T-helper 2 cell (primary cell): ENCODE measurements at regions not wholly inside any gene's neighbourhood (a gene's known extent, or its start where the extent isn't known, plus 50 kb on each side); places are given as distances from the start of the nearest gene placed in this dataset.

Source experiments
- DNase-seq, 5 experiments: peaks; one replicate each; pipeline versions ENCODE4 v3.0.0 to v3.0.0-alpha.2; 2012 to 2022

DNA sequence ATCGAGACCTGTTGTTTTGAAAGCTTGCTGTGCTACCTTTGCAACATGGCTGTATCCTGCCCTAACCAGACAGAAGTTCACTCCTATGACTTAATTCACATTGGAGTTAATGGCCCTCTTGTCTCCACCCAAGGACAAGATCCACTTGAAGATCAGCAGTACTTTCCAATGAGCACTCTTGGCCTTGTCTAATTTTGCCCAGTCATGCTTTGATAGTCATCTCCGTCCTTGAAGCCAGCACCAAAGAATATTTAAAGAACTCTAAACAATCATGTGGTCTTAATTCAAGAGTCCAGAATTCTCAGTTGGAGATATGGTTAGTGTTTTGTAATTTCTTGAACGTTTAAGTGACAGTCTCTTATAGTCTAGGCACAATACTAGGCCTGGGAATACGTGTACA, 775.6 kb upstream of the EEF2KMT start:
- DNase-seq: no peak

DNA sequence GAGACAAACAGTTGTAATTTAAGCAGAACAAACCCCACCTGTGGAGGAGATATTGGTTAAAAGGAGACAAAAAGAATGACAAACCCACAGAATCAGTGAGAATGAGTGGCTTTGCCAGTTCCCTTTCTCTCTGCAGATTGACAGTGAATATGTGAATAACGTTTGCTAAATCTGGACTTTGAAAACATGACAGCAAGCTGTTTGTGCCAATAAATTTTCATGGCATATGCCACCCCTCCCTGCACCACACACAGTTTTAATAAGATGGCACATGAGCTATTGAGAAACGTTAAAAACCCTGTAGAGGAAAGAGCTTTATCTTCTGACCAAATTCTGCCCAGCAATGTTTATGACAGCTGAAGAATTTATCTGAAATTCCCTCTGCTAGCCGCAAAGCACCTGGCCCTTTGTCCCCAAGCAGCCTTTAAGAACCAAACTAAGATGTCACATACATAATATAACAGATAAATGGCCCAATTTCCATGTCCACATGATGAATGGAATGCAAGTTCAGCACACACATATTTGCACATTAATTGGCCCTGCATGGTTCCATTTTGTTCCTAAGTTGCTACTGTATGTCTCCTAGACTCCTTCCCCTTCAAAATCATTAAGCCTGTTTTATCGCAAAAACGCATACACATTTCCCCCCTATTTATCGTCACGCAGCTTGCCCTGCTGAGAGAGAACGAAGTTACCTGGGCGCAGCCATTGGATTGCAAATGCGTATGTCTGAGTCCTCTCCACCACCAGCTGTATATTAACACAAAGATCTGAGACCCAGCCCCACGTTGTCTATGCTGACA, 773.5 kb upstream of the EEF2KMT start:
- no peak for DNase-seq

DNA sequence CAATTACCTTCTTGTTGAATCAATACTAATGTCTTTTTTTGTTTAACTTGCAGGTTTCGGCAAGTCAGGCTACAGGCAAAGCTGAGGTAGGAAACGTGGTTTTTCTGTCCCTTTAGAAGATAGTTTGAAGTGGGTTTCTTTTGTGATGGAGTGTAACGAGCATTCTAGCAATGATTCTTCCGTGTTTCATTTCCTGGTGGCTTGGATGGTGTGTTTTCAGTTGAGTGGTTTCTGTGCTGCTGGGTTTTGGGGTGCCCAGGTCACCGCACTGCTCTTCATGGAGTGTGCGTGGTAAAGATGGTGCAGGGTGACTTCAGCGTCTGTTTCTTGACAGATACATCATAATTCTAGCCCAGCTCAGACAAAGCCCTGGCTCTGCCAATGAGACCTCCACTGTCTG, 769.7 kb upstream of the EEF2KMT start:
- DNase-seq: peak in 1 of 5 experiments; percentile 90

DNA sequence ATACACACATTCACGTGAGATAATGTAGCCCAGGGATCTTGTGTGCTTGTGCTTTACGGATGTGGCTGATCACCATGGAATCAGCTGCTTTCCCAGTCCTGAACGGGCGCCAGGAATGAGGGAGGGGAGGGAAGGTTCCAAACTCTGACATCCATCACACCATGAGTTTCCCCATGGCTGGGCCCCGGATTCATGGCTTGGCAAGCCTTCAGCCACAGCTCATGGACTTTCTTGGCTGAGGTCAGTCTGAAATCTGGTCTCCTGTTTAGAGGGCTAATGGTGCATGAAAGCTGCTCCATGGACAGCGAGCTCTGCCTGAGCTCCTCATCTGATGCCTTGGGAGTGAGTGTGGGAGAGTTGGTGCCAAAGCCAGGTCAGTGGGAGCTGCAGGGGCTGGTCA, 767.6 kb upstream of the EEF2KMT start:
- no peak for DNase-seq

DNA sequence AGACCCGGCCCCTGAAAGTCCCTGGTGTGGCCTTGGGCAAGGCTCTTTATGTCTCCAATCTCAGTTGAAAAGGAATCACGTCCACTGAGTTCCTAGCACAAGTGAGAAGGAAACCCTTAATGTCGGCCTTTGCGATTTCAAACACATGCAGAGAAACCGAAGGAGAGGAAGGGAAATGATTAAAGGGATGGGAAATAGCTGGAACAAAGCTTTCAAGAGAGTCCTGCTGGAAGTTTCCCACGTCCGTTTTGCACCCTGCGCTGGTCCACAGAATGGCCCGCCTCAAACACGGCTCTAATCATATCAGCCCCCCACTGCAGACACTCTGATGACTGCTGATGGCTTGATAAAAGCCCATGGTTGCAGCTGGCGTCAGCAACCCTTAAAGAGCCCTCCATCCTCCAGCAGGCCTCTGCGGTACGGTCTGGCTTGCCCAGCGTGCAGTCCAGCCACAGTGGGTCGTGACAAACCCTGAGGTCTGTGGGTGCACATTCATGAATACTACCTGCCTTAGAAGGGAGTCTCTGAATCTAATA, 765.5 kb upstream of the EEF2KMT start:
- no peak for DNase-seq

DNA sequence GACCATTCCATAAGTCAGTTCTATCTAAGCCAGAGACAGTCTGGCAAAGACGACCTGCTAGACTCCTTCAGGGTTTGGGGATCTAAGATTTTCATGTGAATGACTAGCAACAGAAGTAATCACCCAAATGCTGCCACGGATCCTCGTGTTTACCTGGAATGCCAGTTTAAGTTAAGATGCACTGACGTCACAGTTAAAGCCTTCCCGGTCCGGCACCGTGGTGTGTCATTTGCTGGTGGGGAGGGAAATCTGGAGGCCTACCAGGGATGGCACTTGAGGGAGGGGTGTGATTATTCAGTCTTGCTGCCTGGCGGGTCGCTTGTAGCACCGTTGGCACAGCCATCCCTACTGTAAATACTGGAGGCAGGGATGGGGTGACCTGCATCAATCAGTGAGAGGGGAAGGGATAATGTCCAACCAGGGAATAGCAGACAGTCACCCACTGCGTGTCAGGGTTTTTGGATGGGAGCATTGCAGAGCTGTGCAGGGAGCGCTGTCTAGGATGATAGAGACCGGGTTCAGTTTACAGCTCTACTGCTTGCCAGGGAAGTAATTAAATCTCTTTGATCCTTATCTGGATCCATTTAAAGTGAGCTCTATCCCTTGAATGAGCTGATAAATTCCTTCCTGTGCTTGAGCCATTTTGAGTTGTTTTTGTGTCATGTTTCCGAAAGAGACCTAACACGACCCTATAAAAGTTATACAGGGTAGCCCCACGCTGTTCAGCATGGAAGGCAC, 764.7 kb upstream of the EEF2KMT start:
- DNase-seq: no peak

DNA sequence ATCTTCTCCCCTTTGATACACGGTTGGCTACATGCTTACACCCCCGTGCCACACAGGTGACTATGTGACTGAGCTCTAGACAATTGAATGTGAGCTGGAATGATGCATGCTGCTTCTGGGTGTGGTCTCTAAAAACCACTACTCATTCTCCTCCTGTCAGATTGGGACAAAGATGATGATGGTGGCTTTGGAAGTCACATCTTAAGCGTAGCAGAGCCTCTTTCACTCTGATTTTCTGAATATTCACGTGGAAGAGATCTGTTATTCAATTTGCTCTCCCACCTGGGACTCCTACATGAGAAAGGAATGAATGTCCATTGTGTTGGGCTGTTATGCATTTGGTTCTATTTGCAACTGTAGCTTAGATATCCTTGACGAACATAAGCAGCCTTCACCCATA, 763.6 kb upstream of the EEF2KMT start:
- DNase-seq: no peak

DNA sequence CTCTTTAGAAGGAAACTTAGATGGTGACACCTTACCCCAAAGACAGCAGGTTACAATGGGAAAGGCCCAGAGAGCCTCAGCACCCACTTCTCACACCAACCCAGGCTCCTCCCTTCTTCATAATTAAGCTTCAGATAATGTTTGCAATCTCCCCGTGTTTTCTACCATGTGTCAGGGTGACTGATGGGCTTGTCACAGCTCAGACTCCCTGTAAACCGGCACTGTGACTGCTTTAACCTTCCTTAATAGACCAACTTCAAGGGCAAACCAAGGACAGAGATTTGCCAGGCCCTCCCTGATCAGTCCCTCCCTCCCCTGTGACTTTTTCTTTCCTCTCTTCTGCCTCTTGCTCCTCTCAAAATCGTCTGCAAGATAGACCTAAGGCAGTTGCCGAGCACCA, 760.6 kb upstream of the EEF2KMT start:
- no peak for DNase-seq

DNA sequence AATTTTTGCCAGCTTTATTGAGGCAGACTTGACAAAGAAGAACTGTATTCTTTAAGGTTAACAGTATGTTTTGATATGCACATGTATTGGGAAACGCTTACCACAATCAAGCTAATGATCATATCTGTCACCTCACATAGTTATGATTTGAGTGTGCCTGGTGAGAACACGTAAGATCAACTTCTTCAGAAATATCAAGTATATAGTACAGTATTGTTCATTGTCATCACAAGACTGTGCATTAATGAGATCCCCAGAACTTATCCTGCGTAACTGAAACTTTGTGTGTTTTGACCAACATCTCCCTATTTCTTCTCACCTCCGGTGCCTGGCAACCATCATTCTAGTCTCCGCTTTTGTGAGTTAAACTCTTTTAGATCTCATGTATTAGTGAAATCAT, 756.4 kb upstream of the EEF2KMT start:
- peak in 1 of 5 experiments; percentile 98 for DNase-seq

DNA sequence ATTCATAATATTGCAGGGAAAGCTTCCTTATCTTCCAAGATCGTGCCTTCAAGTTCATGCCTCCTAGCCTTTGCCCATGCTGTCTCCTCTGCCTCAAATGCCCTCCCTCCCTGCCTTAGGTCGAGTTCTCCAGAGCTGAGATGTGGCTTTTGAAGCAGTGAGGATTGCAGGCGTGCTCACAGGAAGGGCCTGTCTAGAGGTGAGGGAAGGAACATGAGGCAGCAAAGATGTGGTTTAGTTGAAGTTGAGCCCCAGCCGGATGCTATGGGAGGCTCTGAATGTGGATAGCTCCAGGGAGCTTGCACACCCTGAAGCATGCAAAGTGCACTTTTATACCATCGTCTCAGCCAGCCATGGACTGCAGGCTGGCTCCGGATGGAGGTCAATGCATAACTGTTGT, 754.6 kb upstream of the EEF2KMT start:
- DNase-seq: peak in 1 of 5 experiments; percentile 81

DNA sequence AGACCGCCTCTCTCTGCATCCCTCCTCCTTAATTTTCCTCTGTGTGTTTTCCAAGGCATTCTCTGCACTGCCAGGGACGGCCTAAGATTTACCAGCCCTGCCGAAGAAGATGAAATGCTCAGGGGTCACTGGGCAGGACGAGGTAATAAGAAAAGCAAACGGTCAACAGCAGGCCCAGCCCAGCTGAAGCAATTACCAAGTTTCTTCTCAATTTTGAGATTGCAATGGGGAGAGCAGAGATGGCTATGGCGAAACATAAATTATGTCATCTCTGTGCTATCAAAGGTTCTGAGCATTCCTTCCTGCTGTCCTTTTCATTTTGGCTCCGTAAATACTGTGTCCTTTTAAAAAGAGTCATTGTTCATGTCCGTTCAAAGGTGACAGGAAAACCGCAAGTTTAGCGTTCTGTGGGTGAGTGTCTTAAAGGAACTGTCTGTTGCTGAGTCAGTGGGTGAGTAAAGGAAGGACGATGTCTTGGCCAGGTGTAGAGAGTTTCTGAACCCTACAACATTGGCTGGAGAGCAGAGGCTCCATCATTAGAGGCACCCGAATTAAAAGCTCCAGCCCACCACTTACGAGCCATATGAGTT, 753.9 kb upstream of the EEF2KMT start:
- peak in 1 of 5 experiments; percentile 82 for DNase-seq

DNA sequence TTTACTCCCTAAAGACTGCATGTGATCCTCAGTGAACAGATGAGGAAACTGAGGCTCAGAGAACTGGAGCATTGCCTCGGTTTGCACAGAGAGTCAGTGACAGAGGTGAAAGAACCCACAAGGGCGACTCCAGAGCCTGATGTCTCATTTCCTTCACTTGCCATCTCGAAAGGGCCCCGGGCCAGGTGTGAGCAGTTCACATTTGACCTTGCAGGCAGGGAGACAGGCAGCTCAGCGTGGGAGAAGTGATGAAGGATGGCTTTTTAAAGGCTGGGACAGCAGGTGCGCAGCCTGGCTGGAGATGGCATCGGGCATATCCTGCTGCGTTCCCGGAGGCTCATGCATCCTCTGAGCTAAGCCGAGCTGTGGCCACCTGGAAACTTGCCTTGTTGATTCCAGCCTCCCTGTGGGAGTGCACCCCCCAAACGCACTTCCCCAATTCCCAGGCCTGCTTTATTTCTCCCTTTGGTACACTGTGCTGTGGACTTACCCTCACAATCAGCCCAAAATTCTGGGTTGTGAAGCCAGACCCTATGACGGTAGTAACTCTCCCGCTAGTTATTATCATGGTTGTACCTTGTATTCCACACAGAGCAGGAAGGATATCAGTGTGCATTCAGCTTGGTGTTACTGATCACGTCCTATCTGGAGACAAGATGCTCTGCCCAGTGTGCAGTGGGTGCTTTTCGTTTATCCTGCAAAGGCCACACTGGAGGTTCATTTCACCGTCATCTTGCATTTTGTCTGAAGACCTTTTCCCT, 753.2 kb upstream of the EEF2KMT start:
- DNase-seq: no peak

DNA sequence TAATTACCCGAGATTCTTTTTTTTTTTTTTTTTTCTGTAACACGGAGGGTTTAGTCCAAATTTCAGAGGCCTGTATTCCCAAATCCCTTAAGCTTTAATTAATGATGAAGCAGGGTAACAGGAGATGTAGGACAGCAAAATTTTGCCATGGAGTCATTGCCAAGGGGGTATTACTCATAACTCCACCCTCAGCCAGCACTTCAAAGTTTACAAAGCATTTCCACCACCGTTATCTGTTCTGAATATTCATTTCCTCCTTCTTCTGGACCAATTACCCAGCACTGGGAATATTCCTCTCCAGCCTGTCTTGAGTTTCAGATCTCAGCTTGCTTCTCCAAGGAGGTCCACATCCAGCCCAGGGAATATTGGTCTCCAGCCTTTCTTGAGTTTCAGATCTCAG, 747.5 kb upstream of the EEF2KMT start:
- peak in 1 of 5 experiments; percentile 50 for DNase-seq

DNA sequence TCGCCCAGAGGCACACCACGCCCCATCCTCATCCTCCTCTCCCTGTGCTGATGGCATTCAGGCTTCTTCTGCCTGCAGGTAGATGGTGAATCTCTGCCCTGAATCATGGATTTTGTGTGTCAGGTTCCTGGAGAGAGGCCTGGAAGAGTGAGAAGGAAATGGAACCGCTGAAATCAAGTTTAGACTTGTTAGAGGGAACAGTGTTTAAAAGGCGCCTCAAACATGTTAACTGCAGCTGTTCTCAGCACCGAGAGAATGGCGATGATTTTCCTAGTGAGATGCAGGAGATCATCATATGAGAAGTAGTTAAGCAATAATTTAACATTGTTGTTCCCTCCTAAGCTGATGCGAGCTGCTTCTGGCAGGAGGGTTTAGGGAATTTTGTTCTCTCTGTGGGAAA, 744.4 kb upstream of the EEF2KMT start:
- no peak for DNase-seq

DNA sequence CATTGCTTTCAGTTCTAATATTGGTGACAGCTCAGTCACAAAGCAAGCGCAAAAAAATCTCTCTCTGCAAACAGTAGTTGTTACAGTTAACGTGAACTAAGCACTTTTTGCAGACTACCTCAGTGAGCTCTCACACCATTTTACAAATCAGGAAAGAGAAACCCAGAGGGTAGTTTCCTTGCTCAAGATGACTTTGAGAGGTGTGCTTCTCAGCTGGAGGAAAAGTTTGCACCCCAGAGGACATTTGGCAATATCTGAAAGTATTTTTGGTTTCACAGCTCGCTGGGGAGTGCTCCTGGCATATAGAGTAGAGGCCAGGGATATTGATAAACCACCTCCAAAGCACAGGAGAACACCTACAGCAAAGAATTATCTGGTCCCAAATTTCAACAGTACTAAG, 741.1 kb upstream of the EEF2KMT start:
- DNase-seq: no peak

DNA sequence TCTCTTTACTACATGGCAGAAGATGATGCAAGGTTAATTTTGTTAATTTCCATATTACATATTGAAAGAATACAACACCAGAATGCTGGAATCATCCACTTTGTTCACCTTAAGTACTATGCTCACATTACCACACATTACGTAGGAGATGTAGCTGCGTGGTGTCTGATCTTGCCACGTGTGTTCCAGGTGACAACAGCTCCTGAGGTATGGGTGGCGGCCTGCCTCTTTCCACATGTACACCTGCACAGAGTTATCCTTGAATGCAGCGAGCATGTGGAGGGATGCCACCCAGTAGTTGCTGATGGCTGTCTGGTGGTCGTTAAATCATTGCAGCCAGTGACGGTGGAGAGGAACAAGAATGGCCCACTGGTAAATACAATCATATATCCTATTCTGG, 740.5 kb upstream of the EEF2KMT start:
- DNase-seq: no peak

DNA sequence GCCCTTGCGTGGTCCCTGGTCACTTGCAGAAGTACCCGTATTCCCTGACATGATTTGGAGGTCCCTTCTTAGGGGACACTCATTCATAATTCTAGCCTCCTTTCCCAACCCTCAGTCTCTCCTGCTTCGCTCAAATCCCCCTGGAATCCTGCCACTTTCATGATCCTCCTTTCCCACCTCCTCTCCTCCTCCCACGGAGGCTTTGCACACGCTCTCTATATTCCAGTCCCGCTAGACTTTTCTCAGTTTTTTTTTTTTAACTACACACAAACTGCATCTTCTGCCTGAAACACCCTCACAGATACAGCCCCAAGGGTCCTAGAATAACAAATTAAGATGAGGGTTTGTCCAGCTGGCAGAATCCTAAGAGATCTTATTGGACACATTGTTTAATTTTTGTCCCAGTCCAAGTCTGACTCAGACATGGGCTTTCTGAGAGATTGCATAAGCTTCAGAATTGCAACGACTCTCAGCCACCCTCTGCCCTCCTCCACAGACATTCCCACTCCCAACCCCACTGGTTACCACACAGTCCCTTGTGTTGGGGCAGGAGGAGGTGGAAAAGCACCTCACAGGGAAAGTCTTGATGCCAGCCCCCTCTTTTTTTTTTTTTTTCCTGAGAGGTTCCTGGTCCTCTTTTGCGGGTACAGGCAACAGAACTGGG, 739.5 kb upstream of the EEF2KMT start:
- no peak for DNase-seq

DNA sequence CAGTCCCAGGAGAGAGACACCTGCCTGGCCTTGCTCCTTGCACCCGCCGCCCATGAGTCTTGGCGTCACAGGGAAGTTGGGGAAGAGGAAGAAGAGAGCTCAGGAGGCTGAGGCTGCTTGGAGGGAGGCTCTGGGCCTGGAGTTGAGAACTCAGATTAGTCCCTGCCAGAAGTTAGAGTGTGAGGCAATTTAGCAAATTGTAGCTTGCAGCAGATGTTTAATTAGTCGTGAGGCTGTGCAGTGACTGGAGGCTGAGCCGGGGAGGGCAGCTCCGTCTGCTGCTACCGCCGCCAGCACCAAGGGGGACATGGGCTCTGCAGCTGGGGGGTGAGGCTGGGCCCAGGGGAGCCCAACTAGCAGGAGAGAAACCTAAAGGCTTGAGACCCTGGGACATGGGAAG, 738.3 kb upstream of the EEF2KMT start:
- DNase-seq: no peak

DNA sequence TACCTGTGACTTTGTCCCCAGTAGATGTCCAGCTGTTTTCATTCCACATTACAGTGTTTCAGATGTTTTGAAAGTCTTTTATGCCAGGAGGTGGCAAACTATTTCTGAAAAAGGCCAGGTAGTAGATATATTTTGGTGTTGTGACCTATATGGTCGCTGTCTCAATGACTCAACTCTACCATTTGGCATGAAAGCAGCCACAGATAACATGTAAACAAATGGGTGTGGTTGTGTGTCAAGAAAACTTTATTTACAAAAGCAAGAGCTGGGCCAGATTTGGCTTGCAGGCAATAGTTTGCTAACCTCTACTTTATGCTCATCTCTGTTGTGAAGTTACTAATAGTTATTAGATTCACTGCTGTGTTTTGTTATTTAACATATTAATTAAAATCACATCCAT, 728.7 kb upstream of the EEF2KMT start:
- peak in 1 of 5 experiments; percentile 78 for DNase-seq

DNA sequence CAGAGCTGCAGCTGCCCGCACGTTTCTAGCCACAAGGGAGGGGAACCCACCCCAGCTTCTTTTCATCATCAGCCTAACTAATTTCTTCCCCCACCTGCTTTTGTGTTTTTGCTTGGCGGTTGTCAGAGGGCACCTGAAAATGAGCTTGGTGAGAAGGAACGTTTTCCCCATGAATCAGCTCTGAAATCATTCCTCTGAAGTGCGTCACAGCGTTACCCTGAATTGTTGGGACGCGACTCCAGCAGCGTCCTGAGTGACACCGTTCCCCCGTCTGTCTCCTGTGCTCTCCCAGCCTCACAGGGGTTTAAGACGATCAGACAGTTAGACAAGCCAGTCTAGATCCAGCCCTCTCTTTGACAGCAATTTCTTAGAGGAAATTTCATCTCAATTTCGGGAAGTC, 722.9 kb upstream of the EEF2KMT start:
- no peak for DNase-seq

DNA sequence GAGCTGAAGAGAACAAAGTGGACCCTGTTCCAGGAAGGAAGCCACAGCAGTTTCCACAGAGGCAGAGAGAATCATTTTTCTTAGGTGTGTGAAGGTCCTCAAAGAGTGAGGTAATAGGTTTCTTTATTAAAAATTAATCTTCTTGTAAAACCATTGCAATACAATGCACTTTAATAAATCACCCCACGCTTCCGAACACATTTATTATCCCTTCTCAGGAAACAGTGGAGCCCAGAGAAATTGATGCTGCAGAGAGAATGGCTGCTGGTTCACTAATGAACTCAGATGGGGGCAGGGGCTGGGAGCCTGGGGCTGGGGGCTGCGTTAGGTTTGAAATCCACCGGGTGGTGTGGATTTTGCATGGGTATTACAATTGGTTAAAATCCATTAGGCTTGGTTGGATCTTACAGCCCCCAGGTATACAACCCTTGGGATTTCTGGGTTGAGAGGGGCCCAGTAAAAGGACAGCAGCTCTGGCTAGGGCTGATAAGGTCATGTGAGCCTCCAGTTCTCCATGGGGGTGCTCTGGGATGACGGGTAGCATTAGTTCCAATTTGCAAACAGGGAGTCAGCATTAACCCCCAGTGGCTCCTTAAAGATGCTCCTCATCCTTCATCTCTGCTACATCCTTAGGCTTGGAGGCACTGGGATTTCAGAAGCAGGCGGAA, 718.1 kb upstream of the EEF2KMT start:
- no peak for DNase-seq

DNA sequence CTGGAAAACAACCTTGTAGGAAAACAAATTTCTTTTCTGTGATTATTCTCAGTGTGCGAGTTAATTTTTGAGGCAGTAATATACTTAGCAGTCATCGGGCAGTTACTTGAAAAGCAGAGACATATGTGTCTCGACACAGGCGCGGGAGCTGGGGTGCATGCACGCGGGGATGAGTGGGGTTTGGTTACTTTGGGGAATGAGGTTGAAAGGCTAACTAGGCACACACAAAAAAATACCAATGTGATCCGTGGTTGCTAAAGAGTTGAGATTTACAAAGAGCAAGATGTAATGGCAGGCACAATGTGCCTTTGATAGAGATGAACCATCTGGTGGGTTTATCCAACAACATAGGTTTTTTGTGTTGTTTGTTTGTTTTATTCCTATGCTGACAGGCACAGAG, 703.8 kb upstream of the EEF2KMT start:
- DNase-seq: no peak
